ENCODE measurements at regions not wholly inside any gene's neighbourhood (a gene's known extent, or its start where the extent isn't known, plus 50 kb on each side); places are given as distances from the start of the nearest gene placed in this dataset.

- TF ChIP-seq CTCF (IDR thresholded peaks at IDR 0.05) = no peak
- DNase-seq (ENCODE audit: low spot score) = no peak
- Histone ChIP-seq H3K4me3 (no peak overlapping the region), H3K27ac (peak overlapping the region in 1 of 2 donors; percentile 38)
Observed at GRCh38 chr16:64409783-64410210, 712.1 kb downstream of the CDH11 start.

GRCh38 chr16:64408699-64409098, 713.2 kb downstream of the CDH11 start:
- TF ChIP-seq CTCF (IDR thresholded peaks at IDR 0.05) = no peak
- no peak for DNase-seq (ENCODE audit: low spot score)

GRCh38 chr16:64406770-64407181, 715.1 kb downstream of the CDH11 start:
- no peak for DNase-seq (ENCODE audit: low spot score)
- no peak for TF ChIP-seq CTCF (IDR thresholded peaks at IDR 0.05)
- H3K4me3 ChIP-seq = no peak overlapping the region
- H3K27ac ChIP-seq = no peak overlapping the region

More at GRCh38 chr16:64408699-64409098, 713.2 kb downstream of the CDH11 start:
- no peak overlapping the region for H3K4me3 ChIP-seq
- H3K27ac ChIP-seq = no peak overlapping the region

- Histone ChIP-seq H3K27ac (no peak overlapping the region), H3K4me3 (no peak overlapping the region)
- no peak for DNase-seq (ENCODE audit: low spot score)
- no peak for TF ChIP-seq CTCF (IDR thresholded peaks at IDR 0.05)
Observed at GRCh38 chr16:64403352-64403751, 718.5 kb downstream of the CDH11 start.

- Histone ChIP-seq H3K27ac (no peak overlapping the region), H3K4me3 (no peak overlapping the region)
- no peak for DNase-seq (ENCODE audit: low spot score)
- no peak for TF ChIP-seq CTCF (IDR thresholded peaks at IDR 0.05)
Observed at GRCh38 chr16:64398793-64399192, 723.1 kb downstream of the CDH11 start.

- peak overlapping the region in 1 of 2 donors; percentile 11 for H3K27ac ChIP-seq
- no peak for TF ChIP-seq CTCF (IDR thresholded peaks at IDR 0.05)
Observed at GRCh38 chr16:64397945-64398508, 723.8 kb downstream of the CDH11 start.

GRCh38 chr16:64397042-64397441, 724.8 kb downstream of the CDH11 start:
- Histone ChIP-seq H3K4me3 (no peak overlapping the region), H3K27ac (no peak overlapping the region)
- no peak for TF ChIP-seq CTCF (IDR thresholded peaks at IDR 0.05)
- no peak for DNase-seq (ENCODE audit: low spot score)

More at GRCh38 chr16:64397945-64398508, 723.8 kb downstream of the CDH11 start:
- no peak overlapping the region for H3K4me3 ChIP-seq
- DNase-seq (ENCODE audit: low spot score) = no peak
